ENCODE measurements at regions not wholly inside any gene's neighbourhood (a gene's known extent, or its start where the extent isn't known, plus 50 kb on each side); places are given as distances from the start of the nearest gene placed in this dataset.
"Not testable (repeated sequence)": the region's sequence is repeated elsewhere in the genome, so short reads cannot be mapped to it uniquely, and the experiment has no call there.

GRCh38 chr16:75927810-75928209 is 201.5 kb upstream of the CPHXL start:
- DNase-seq: no peak

- no peak for DNase-seq
Measured at GRCh38 chr16:75928295-75928694, 202.0 kb upstream of the CPHXL start.

- DNase-seq: no peak
Measured at GRCh38 chr16:75929046-75929445, 202.8 kb upstream of the CPHXL start.

- no peak for DNase-seq
Measured at GRCh38 chr16:75931043-75931442, 204.8 kb upstream of the CPHXL start.

- no peak for DNase-seq
Measured at GRCh38 chr16:75931970-75932369, 205.7 kb upstream of the CPHXL start.

GRCh38 chr16:75938818-75939217 is 212.5 kb upstream of the CPHXL start:
- no peak for DNase-seq

GRCh38 chr16:75942351-75942750 is 216.1 kb upstream of the CPHXL start:
- no peak for DNase-seq

- no peak for DNase-seq
Measured at GRCh38 chr16:75942936-75943335, 216.6 kb upstream of the CPHXL start.

GRCh38 chr16:75943705-75944514 is 217.6 kb upstream of the CPHXL start:
- no peak for DNase-seq

GRCh38 chr16:75945916-75946457 is 219.7 kb upstream of the CPHXL start:
- DNase-seq: no peak

- no peak for DNase-seq
Measured at GRCh38 chr16:75947626-75948239, 221.4 kb upstream of the CPHXL start.

- DNase-seq: no peak
Measured at GRCh38 chr16:75948441-75948840, 222.2 kb upstream of the CPHXL start.

- DNase-seq: no peak
Measured at GRCh38 chr16:75948886-75949285, 222.6 kb upstream of the CPHXL start.

- DNase-seq: no peak
Measured at GRCh38 chr16:75952124-75952523, 225.8 kb upstream of the CPHXL start.

- DNase-seq: no peak
Measured at GRCh38 chr16:75957870-75958269, 231.6 kb upstream of the CPHXL start.

GRCh38 chr16:75965504-75966374 is 239.4 kb upstream of the CPHXL start:
- DNase-seq: no peak

- not testable (repeated sequence) for DNase-seq
Measured at GRCh38 chr16:75969120-75969519, 242.8 kb upstream of the CPHXL start.

- DNase-seq: no peak
Measured at GRCh38 chr16:75971334-75971733, 245.0 kb upstream of the CPHXL start.

GRCh38 chr16:75983296-75983695 is 257.0 kb upstream of the CPHXL start:
- no peak for DNase-seq

GRCh38 chr16:75983741-75984381 is 257.6 kb upstream of the CPHXL start:
- DNase-seq: no peak

GRCh38 chr16:75987323-75987722 is 261.0 kb upstream of the CPHXL start:
- DNase-seq: no peak

GRCh38 chr16:75996491-75996890 is 270.2 kb upstream of the CPHXL start:
- no peak for DNase-seq

- no peak for DNase-seq
Measured at GRCh38 chr16:75997606-75998005, 271.3 kb upstream of the CPHXL start.

Data from dermis blood vessel endothelial cell (primary cell).